CD1c-positive myeloid dendritic cell (primary cell): ENCODE measurements at regions not wholly inside any gene's neighbourhood (a gene's known extent, or its start where the extent isn't known, plus 50 kb on each side); places are given as distances from the start of the nearest gene placed in this dataset.

Experiments used
- DNase-seq: peaks from one replicate; pipeline ENCODE4 v3.0.0-alpha.2; 2016; ENCODE audit errors: extremely low spot score

DNA sequence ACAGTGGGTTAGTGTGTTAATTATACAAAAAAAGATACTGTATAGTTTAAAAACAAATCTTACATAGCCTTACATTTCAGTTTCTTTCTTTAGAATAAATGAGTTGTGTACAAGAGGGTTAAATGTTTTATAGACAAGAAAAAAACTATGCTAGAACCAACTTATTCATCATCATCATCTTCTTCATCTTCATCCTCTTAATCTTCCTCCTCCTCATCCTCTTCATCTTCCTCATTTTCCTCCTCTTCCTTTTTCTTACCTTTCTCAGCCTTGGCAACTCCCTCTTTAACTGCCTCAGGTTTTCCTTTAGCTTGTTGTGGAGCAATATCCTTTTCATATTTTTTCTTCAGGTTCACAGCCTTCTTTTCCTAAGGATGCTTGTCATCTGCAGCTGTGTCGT lies 53.7 kb downstream of the RPS12 start:
- no peak for DNase-seq

DNA sequence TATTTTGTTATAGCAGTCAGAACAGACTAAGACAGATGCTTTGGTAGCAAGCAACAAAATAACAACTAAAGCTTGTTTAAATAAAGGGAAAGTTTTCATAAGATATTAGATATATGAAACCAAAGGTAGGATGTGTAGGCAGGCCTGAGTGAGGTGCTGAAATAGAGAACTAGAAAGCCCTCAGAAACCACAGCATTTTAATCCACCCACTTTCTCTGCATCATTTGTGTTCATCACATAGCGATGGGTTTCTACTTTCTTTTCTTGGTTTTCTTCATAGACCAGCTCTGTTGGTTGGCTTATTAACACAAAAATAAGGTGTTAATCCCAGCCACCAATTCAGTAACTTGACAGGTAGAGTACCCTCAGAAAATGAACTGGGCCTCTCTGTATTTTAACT lies 58.6 kb downstream of the RPS12 start:
- no peak for DNase-seq

DNA sequence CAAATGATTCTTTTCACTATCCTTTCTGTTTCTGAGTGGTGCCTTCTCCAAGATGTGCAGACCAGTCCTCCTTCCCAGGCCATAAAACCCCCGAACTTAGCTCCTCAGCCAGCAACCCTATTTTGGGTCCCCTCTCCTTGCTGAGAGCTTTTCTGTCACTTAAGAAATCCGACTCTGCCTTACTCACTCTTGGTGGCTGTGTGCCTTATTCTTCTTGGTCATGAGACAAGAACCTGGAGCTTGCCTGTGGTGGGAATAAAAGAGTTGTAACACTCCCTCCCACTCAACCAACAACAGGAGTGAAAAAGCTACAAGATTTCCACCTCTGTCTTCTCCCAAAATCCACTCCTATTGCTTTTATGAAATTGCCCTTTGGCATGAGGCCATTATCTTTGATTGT lies 62.6 kb downstream of the RPS12 start:
- DNase-seq, result no peak

DNA sequence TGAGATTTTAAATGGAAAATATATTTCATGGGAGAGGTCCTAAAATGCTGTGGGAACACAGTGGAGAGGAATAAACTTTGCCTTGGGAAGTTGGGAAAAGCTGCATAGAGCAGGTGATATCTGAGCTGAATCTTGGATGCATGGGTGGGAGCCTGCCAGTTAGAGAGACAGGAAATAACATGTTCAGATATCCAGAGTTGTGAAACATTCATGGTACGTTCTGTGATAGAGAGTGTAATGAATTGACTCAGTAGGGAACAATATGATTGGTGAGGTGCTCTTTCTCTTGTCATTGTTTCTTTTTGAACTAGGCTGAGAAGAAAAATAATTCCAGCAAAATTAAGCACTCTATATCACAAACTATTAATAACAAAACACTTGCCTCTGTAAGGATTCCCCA lies 72.8 kb downstream of the RPS12 start:
- DNase-seq, result no peak

DNA sequence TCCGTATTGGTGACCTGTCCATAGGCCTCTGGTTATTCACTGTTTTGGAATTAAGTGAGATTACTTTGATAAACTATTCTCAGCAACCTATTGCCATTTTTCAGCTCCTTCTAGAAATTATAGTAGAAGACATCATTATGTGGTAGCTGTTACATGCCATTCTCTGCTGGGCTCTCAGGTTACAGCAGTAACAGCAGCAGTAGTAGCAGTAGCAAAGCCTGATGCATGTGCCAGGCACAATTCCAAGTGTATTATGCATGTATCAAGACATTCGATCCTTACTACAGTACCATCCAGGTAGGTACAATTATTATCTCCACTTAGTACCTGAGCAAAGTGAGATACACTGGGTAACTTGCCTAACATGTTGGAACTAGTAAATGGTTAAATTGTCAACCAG lies 74.3 kb downstream of the RPS12 start:
- no peak for DNase-seq

DNA sequence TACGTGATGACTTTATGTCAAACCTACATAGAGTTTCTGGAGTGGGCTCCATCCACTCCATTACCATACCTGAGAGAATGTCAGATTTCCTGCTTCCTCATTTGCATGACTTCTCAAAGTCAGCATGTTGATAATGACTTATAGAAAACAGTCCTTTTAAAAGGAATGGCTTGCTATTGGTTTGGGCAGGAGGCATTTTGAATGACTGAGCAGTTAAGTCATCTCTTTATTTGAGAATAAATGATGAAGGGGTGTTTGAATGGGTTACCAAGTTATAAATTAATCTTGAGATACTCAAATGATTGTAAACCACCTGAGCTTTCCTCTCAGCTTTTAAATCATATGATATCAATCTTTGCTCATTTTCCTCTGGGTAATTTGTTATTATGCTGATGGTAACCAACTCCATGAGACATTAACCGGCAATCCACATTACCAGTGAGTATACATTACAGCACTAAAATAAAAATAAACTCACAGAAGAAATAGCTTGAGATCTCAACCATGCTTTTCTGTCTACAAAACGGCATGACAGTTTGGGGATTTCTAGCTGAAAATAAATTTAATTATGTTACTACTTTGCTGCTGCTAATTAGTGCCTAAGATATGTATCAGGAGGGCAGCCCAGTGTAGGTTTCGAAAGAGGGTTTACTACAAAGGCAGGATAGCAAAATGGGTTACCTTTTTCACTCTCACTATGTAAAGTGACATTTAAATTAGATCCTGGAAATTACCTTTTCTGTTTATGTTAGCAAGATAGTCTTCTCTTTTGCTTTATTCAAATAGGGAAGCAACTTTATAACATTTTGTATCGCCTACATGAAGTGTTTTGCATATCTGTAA lies 78.8 kb downstream of the RPS12 start:
- DNase-seq, result no peak

DNA sequence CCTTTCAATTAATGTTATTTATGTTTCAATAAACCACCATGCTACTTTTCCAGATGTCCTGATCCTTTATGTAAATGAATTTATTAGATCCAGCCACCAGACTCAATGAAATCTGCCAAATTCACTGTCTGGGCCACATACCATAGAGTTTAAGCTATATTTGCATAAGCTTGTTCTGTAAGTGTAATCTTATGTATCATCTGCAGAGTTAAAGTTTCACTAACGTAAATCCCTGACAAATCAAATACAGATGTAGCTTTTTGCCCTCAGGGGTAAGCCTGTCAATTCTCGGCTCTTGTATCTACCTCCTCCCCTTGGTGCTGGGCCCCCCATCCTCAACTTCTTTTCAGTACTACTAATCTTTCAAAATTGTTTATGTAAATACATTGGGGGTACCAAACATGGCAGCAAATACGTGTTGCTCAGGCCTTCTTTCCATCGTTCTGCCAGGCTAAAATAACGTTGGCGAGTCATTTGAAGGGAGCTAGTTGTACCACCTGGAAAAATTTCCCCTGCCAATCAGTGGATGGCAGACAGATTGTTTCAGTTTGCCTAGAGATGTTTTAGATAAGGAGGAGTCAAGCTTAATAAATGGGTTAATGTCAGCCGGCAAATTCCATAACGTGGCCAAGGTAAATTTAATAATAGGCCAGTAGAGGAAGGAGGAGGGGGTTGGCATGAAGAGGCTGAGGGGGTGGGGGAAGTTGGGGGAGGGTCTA lies 79.6 kb downstream of the RPS12 start:
- DNase-seq, result no peak

DNA sequence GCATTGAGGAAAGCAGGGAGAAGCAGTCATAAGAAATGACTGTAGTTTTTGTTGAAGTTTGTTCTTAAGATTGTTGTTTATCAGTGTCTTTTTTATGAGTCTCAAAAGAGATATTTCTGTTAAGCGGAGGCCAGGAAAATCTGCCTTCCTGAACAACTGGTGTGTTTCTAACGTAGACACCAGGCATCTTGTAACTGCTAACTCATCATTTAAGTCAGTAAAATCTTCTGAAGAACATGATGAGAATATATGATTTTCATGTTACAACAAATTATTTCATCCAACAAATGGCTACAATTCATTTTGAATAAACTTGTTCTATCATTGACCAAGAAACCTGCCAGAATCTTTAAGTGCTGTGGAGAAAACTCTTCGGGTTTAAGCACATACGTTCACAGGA lies 84.0 kb downstream of the RPS12 start:
- DNase-seq, result no peak

DNA sequence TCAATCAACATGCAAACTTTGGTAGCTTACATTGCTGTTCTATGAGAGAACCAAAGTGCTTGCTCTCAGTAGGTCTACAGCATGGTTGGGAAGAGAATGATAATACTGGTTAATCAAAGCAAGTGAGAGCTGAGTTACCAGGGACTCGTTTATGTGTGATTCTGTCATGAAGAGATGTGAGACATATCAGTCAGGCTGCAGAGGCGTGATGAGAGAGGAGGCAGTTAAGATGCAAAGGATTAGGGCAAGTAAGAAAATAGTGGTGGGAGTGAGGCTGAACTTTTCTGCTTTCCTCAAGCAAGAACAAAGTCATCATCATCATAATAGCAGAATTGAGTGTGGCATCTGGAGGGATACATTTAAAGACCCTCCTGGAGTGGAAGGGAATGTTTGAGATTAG lies 86.5 kb downstream of the RPS12 start:
- DNase-seq, result no peak

DNA sequence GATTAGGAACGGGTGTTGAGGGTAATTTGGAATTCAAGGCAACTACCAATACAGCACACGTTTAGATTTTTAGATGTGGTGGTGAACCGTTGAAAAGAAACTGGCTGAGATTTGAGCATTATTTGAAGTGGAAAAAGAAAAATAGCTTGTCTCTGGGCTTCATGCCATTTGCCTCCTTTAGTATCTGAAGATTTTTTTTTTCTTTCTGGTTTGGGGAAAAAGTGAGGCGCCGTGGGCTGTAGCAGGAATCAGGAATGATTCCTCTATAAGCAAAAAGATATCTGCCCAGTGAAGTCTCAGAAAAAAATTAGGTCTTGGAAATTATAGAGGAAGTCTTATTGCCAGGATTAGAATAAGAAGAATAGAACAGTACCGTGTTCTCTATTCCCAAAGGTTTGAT lies 88.5 kb downstream of the RPS12 start:
- DNase-seq, result no peak

DNA sequence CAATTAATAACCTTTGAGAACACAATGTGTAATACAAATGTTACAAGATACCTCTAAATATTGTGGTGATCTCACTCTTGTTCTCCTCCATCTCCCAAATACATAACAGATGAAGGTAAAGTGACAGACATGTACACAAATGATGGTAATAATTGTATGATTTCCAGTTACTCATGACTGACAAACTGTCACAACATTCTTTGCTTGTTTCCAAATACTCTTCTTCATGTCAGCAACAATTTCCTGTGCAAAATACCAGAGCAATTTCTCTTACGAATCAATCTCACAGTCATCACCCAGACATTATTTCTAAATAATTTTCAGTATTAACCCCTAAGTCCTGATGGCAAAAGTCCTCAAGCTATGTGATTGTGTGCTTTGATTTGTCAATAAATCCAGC lies 92.9 kb downstream of the RPS12 start:
- DNase-seq, result no peak

DNA sequence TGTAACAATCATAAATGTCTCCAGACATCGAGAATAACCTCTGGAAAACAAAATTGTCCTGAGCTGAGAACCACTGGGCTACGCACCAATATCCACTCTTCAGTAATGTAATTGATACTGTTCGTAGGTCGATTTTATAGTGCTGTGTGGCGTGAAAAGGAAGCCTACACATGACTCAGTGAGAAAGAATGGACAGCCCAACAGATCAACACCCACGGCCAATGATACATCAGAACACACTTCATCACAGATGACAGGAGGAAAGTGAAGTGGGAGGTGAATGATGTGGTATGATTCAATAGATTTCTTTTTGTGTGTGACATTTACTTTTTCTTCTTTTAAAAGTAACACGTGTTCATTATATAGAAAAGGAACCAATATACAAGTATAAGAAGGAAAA lies 93.5 kb downstream of the RPS12 start:
- no peak for DNase-seq

DNA sequence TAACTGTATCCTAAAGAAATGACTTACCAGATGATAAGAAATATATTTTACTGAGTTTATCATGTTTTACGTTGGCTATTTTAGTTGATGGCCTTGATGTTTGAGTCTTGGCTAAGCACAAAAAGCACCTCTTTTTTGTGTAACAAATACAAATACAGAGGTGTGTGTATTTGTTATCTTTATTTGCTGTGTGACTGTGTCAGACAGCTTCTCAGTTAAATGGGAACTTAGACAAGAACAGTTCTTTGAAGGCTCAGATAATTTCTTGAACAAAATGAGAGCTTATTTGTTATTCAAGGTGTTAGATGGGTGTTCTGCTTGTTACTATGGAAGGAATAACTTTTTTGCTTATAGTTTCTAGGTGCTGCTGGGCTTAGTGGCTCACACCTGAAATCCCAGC lies 95.4 kb downstream of the RPS12 start:
- no peak for DNase-seq

DNA sequence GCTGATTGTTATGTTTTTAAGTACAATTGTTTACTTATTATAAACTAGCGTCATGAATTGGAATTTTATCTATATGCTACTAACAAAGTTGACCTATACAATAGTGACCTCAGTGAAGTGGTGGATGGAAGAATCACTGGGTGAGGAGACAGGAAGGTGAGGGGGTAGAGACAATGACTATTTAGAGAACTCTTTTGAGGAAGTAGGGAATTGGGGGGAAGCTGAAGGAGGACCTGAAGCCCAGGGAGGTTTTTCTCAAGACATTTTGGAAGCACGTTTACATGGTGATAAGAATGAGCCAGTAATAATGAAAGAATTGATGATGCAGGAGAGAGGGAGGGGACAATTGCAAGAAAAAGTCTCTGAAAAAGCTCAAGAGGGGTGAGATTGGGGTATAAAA lies 96.4 kb downstream of the RPS12 start:
- DNase-seq, result no peak

DNA sequence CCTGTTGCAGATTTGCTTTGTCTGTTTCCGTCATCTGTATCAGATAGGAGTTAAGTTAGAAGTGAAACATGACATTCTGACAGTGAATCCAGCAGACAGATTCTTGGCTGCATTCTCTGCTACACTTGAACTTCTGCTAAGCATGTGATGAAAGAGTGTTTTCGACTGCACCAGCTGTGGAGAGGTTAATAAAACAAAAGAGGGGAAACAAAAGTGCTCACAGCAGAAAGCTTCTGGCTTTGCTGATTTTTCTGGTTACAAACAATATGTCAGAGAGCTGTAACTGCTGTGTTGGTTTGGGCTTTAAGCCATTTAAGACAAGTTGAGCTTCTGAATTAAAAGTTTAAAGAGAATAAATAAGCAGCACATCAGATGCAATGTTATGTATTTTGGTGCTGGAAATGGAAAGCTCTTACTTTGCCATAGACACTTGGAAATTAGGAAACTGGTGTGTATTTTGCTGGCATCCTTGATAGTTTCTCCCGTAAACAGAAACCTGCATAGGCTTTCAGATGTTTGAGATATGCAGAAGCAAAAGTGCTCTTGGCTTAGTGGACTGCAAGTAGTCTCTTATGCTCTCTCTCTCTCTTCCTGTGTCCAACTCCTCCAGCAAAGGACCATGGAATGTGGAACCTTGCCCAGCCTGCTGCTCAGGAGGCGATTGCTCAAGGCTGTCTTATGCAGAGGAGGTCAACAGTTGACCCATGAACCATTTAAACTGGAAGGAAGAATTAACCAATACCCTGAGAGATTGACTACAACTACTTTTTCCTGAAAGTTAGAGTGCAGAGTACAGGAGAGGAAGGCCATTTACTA lies 104.9 kb downstream of the RPS12 start:
- DNase-seq, result no peak

DNA sequence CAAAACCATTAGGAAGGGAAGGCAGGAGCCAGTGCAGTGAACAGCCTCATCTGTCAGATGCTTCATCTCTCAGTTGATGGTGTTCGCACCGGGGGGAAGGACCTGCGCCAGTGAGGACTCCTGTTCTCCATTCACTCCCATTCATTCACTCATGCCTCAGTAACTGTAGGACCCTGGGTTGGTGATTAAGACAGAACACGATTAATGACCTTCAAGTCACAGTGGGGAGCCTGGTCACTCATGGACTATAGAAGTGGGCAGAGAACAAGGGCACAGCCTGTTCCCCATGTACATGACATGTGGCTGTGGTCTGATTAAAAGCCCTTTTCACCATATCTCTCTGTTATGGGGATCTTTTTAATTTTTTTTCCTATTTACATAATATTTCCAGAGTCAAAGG lies 113.3 kb downstream of the RPS12 start:
- no peak for DNase-seq

DNA sequence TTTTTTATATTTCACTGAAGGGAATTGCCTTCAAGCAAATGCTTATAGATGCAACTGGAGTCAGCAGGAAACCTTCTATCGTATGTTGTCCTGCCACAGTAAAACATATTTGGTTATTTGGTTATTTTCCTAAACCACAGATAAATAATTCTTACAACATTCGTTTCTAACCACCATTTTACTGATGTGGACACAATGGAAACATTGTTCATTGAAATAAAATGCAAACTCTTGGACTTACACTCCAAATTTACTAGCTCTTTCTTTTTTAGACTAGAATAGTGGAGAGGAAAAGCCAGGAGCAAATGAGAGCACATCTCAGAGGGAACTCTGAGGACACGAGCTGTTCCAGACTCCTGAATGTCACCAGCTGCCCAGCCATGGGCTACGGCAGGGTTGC lies 114.8 kb downstream of the RPS12 start:
- DNase-seq, result no peak

DNA sequence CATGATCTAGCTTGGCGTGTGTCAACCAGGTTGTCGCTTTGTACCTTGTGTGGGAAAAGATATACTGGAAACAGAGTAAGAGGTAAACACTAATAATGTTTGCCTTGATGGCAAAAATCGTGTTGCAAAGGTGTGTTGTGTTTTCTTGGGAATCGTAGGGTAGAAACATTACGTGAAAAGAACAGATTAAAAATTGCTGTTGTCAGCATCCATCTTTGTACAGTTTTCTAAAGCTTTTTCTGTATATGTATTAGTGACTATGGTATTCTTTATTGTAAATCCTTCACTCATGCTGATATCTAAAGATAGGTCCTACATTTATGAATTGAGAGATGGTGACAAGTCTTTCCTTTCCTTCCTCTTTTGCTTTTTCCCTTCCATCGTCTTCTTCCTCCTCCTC lies 116.9 kb downstream of the RPS12 start:
- DNase-seq, result no peak

DNA sequence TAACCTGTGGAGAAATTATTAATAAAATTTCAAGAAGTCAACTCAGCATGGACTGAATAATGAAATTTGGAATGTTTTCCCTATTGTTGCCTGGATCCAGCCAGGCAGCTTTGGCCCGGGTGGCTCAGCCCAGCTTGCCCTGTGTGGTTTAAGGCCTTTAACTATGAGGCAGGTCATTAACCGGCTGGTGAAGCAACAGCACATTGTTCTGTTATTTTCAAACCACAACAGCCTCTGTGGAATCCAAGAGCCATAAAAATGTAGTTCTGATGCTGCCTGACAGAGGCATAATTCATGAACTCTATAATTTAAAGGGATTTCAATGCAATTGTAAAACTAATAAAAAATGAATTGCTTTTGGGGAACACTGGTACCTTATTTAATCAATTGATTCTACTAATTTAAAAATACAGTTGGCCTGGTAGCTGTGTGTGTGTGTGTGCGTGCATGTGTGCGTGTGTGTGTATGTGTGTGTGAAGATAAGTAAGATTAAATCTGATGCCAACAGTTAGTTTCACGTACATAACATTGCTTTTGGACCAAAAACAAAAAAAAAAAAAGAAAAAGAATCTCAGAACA lies 117.7 kb downstream of the RPS12 start:
- no peak for DNase-seq

DNA sequence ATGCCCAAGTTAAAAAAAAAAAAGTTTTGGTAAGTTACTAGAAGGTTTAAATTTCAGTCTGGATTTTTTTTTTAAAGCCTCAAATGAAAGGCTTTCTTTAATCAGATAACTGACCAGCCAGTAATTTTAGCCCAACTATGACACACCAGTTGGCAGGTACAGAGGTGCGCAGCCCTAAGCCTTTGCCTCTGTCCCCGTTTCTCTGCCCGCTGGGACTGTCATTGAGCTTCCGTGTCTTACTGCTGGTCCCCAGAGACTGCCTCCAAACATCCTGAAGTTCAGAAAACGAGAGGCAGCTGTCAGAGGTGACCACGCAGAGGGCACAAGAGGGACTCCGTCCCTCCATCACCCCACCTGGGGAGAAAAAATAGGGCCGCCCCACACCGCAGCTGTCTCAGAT lies 118.2 kb downstream of the RPS12 start:
- DNase-seq, result no peak

DNA sequence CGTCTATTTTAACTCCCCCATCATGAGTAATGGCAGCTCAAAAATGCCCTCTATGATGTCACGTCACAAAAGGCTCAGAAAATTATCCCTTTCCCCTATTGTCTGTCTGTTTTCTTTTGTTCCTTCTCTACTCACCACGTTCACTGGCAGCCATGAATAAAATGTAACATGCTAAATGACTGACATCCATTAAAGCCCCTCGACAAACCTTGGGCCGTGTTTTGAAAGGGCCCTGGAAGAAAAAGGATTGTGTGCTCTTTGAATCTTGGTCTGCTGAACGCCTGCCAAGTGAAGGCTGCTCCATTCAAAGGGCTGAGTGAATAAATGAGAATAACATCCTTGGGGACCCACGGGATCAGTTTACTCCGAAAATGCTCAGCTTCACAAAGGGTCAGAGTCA lies 118.7 kb downstream of the RPS12 start:
- DNase-seq, result no peak

DNA sequence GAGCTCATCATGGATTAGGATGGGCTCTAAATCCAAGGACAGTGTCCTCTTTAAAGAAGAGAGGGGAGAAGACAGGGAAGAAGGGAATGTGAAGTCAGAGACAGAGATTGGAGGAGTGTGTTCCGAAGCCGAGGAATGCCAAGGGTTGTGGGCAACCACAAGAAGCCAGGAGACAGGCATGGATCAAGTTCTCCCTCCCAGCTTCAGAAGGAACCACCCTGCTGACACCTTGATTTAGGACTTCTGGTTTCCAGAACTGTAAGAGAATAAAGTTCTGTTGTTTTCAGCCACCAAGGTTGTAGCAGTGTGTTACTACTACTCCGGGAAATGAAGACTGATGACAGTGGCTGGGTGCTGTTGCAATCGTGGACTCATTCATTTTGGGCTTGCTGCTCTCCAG lies 120.1 kb downstream of the RPS12 start:
- DNase-seq, result no peak
